ENCODE measurements at regions not wholly inside any gene's neighbourhood (a gene's known extent, or its start where the extent isn't known, plus 50 kb on each side); places are given as distances from the start of the nearest gene placed in this dataset.

GRCh38 chr1:56423716-56424115 is 155.6 kb downstream of the PLPP3 start:
- TF ChIP-seq CTCF (IDR thresholded peaks at IDR 0.05) = no peak
- no peak for TF ChIP-seq POLR2AphosphoS5 (IDR thresholded peaks at IDR 0.05)
- no peak for TF ChIP-seq EP300 (IDR thresholded peaks at IDR 0.05; ENCODE audit: low read depth)
- no peak for TF ChIP-seq POLR2A (IDR thresholded peaks at IDR 0.05)
